Brain pericyte (primary cell): ENCODE measurements at regions not wholly inside any gene's neighbourhood (a gene's known extent, or its start where the extent isn't known, plus 50 kb on each side); places are given as distances from the start of the nearest gene placed in this dataset.

ENCODE experiments used
- DNase-seq: peaks from one replicate; pipeline ENCODE4 v3.0.0-alpha.2; 2012; ENCODE audit warnings: low read depth, low spot score

DNA sequence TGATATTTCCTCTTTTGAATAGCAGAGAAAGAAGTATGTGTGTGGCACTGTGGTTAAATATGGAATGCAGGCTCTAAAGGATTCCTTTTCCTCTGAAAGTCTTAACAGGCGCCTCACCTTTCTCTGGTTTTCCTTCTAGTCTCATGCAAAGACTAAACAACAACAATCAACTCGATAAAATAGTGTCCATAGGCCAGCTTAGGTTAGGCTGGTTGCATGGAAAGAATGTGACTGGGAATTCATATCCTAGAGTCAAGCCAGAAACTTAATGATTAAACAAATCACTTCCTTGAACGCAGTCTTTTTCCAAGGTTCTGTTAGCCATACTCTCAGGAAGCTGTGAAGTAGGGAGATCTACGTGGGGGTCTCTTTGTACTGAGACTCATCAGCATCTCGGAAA is 800.8 kb upstream of the ID2 start:
- DNase-seq, result no peak

- DNase-seq, result no peak
These were observed 800.4 kb upstream of the ID2 start for GRCh38 chr2:7881466-7881865.

DNA sequence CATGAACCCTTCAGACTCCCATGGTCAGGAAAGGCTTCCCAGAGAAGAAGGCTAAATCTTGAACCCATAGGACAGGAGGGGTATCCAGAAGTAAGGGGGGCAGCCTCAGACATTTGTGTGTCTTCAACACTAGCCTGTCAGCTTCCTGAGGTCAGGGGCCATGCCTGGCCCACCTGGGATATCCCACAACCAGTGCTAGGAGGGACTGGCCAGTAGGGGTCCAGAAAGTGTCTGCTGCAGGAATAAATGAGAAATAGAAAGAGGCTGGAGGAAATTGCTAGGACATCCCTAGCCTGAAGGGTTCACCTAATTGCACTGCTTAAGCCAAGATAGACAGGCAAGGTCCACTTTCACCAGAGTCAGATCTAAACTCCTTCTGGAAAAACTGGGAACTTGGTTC is 799.6 kb upstream of the ID2 start:
- no peak for DNase-seq

- no peak for DNase-seq
These were observed 797.5 kb upstream of the ID2 start for GRCh38 chr2:7884338-7884737.

- DNase-seq, result no peak
These were observed 795.2 kb upstream of the ID2 start for GRCh38 chr2:7886666-7887065.

GRCh38 chr2:7887441-7887840 is 794.4 kb upstream of the ID2 start:
- no peak for DNase-seq

GRCh38 chr2:7888876-7889275 is 793.0 kb upstream of the ID2 start:
- no peak for DNase-seq

GRCh38 chr2:7891312-7891711 is 790.5 kb upstream of the ID2 start:
- no peak for DNase-seq

DNA sequence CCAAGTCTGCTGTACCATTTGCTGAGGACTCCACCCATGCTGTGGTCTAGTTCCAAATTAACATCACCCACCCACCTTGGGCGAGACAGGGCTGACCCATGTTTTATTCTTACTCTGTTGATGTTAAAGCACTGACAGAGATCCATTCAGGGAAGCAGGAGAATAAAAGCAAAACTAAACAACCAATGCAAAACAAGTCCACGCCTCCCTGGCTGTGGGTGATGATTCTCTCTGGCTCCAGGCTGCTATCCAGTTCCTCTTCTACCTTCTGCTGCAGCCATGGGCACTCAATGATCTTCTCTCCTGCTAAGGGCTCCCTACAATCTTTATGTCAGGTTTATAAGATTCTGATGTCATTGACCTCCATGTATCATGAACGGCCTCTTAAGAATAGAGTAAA is 786.6 kb upstream of the ID2 start:
- no peak for DNase-seq

- no peak for DNase-seq
These were observed 784.8 kb upstream of the ID2 start for GRCh38 chr2:7896940-7897487.

DNA sequence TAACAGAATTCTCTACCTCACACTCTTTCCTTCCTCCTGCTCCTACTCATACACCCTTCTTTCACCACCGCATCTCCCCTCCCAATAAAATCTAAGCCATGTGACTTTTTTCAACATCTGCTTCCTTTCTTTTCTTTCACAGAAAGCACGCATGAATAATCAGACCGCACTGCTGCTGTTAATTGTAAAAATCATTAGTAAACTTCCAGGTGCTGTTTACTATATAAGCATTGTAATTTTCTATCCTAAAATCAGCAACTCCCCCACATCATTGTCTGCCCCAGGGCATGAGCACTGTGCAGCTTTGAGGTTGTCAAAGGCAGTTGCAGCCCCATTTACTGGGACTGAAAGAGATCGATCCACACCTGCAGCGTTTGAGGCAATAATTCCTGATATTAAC is 782.6 kb upstream of the ID2 start:
- DNase-seq, result no peak

DNA sequence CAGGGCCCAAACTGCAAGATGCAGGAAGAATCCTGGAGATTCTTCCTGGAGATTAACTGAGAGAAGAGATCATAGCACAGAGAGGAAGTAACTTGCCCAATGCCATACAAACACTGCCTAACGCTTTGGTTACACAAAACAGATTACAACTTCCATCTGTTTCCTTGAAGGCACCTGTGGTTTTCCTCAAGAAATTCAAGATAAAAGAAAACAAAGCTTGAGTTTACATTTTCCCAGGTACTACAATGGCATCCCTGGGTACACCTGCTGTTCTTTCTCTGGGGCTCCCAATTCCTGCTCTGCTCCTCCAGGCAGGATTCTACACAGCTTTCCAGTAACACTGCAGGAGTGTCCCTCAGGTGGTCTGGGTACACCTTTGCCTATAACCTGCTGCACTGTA is 781.9 kb upstream of the ID2 start:
- no peak for DNase-seq

GRCh38 chr2:7900593-7900992 is 781.3 kb upstream of the ID2 start:
- no peak for DNase-seq

DNA sequence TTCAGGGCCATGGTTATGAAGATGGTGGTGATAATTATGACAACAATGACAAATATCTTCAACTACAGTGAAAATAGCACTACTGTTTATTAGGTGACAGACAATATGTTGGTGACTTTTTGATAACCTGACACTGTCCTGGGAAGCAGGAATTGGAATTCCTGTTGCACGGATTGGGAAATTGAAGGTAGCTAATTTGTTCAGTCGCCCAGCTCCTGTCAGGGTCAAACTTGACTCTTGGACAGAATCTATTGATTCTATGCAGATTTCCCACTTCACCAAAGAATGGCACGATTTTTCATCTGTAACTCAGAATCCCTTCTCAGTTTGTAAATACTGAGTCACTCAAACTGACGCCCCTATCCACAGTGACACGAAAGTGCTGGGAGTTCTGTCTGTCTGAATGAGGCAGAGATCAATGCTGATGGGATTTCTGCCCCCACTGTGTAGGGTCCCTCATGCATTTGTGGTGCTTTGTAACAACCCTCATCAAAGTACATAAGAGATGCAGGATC is 779.5 kb upstream of the ID2 start:
- no peak for DNase-seq

DNA sequence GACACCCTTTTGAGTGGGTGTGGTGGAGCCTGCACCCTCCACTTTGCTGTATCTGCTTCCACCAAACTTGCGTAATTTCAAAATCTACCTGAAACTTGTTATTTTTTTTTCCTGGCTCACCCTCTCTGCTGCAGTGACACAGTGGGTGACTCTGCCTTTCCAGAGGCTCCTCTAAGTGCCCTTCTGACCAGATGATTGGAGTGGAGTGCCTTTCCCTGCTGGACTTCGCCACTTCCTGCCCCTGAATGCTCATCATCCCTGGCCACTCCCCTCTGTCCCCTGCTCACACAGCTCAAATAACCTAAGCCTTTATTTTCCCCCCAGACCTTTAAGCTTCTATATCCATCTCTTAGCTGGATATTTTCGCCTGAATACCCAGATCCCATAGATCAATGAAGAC is 777.5 kb upstream of the ID2 start:
- DNase-seq, result no peak

DNA sequence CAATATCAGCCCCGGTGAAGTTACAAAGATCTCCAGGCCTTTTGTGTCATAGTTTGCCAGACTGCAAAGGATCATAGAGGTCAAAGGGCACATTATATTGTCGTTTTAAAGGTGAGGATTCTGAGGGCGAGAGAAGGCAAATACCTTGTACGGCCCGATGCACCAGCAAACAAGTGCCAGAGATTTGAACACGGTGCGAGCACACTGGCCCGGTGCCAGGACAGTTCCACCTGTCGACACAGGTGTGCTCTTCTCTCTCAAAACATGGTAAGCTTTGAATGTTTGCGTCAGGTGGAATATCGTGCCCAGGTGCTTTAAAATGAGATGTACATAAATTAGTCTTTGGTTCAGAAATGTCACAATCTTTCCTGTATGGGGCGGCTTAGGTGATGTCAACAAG is 776.1 kb upstream of the ID2 start:
- no peak for DNase-seq

- no peak for DNase-seq
These were observed 775.4 kb upstream of the ID2 start for GRCh38 chr2:7906431-7906830.

GRCh38 chr2:7907041-7907440 is 774.8 kb upstream of the ID2 start:
- no peak for DNase-seq

GRCh38 chr2:7910752-7911151 is 771.1 kb upstream of the ID2 start:
- no peak for DNase-seq

DNA sequence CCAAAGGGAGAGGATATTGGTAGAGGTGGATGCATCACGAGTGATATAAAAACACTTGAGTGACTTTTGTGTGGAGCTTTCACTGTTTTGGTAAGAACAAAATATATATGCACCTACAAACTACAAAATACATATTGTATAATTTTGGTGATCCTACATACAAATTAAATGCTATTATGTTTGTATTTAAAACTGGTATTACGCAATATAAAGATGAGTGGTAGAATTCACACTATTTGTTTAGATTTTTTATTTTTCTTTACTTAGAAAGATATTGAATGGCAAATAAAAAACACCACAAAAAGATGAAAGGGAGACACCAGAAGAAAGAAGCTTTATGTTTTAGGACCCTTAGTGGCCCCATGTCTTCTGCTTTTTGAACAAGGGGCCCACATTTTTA is 770.7 kb upstream of the ID2 start:
- no peak for DNase-seq

GRCh38 chr2:7913974-7914373 is 767.9 kb upstream of the ID2 start:
- DNase-seq, result no peak

- no peak for DNase-seq
These were observed 766.4 kb upstream of the ID2 start for GRCh38 chr2:7915302-7916091.

- DNase-seq, result no peak
These were observed 765.2 kb upstream of the ID2 start for GRCh38 chr2:7916670-7917069.

DNA sequence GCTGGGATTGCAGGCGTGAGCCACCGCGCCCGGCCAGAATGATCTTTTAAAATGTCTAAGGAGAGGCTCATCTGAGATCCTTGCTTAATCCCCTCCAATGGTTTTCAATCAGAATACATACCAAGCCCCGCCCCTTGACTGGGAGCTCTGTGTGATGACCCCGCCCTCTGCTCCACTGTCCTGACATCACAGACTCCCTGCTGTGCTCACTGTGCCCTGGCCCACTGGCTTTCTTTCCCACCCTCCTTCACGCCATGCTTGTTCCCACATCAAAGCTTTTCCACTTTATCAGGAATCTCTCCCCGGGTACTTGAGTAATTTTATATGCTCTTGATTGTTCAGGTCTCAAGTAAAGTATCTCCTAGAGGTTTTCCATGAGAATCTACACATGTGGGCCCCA is 762.3 kb upstream of the ID2 start:
- DNase-seq, result no peak
